A673 (cell line): ENCODE measurements at regions not wholly inside any gene's neighbourhood (a gene's known extent, or its start where the extent isn't known, plus 50 kb on each side); places are given as distances from the start of the nearest gene placed in this dataset.

Source experiments
- CTCF ChIP-seq: fragments of 300-800, 200-600 bp; sonication (generic); conservative IDR thresholded peaks from 2 replicates; pipeline ENCODE4 v1.5.1; 2017; ENCODE audit warnings: low read depth, mild to moderate bottlenecking, antibody characterized with exemption, low read length, moderate library complexity, mixed read lengths
- EZH2 ChIP-seq: fragments of 200-600 bp; sonication (generic); IDR thresholded peaks from 2 replicates; pipeline ENCODE4 v1.6.1; 2017; ENCODE audit warnings: borderline replicate concordance, low read depth, mild to moderate bottlenecking, mixed read lengths, antibody characterized with exemption, low read length; ENCODE audit not compliant: poor library complexity, severe bottlenecking

- no peak for TF ChIP-seq CTCF
- no peak for TF ChIP-seq EZH2
Observed at GRCh38 chr16:65546353-65546791, 424.5 kb upstream of the CDH11 start.
